Activated naive CD4-positive, alpha-beta T cell treated with Interleukin-2 at 50 U/mL for 16 hours (primary cell): ENCODE measurements at regions not wholly inside any gene's neighbourhood (a gene's known extent, or its start where the extent isn't known, plus 50 kb on each side); places are given as distances from the start of the nearest gene placed in this dataset.
"Not testable (repeated sequence)": the region's sequence is repeated elsewhere in the genome, so short reads cannot be mapped to it uniquely, and the experiment has no call there.

Experiments used
- DNase-seq: peaks from one replicate; pipeline ENCODE4 v3.0.0-alpha.2; 2020

GRCh38 chr9:26142631-26143030 lies 464.4 kb upstream of the TUSC1 start:
- no peak for DNase-seq

GRCh38 chr9:26142201-26142600 lies 464.0 kb upstream of the TUSC1 start:
- DNase-seq: no peak

GRCh38 chr9:26133537-26133936 lies 455.3 kb upstream of the TUSC1 start:
- no peak for DNase-seq

- DNase-seq: no peak
Observed at GRCh38 chr9:26132746-26133312, 454.6 kb upstream of the TUSC1 start.

GRCh38 chr9:26131886-26132285 lies 453.6 kb upstream of the TUSC1 start:
- no peak for DNase-seq

- DNase-seq: no peak
Observed at GRCh38 chr9:26129217-26129616, 451.0 kb upstream of the TUSC1 start.

GRCh38 chr9:26125693-26126092 lies 447.4 kb upstream of the TUSC1 start:
- no peak for DNase-seq

GRCh38 chr9:26116085-26116484 lies 437.8 kb upstream of the TUSC1 start:
- not testable (repeated sequence) for DNase-seq

- no peak for DNase-seq
Observed at GRCh38 chr9:26112724-26113123, 434.5 kb upstream of the TUSC1 start.

GRCh38 chr9:26086396-26086795 lies 408.2 kb upstream of the TUSC1 start:
- DNase-seq: no peak

GRCh38 chr9:26081847-26082246 lies 403.6 kb upstream of the TUSC1 start:
- no peak for DNase-seq

- no peak for DNase-seq
Observed at GRCh38 chr9:26078706-26079105, 400.5 kb upstream of the TUSC1 start.

- DNase-seq: no peak
Observed at GRCh38 chr9:26077860-26078259, 399.6 kb upstream of the TUSC1 start.

GRCh38 chr9:26067608-26068007 lies 389.4 kb upstream of the TUSC1 start:
- DNase-seq: no peak

- no peak for DNase-seq
Observed at GRCh38 chr9:26066237-26066636, 388.0 kb upstream of the TUSC1 start.

- DNase-seq: no peak
Observed at GRCh38 chr9:26061948-26062575, 383.8 kb upstream of the TUSC1 start.

GRCh38 chr9:26058111-26058895 lies 380.1 kb upstream of the TUSC1 start:
- no peak for DNase-seq

- no peak for DNase-seq
Observed at GRCh38 chr9:26057050-26057449, 378.8 kb upstream of the TUSC1 start.

GRCh38 chr9:26054600-26055520 lies 376.6 kb upstream of the TUSC1 start:
- no peak for DNase-seq

GRCh38 chr9:26053954-26054353 lies 375.7 kb upstream of the TUSC1 start:
- no peak for DNase-seq

- DNase-seq: no peak
Observed at GRCh38 chr9:26043431-26043830, 365.2 kb upstream of the TUSC1 start.

GRCh38 chr9:26034786-26035185 lies 356.5 kb upstream of the TUSC1 start:
- no peak for DNase-seq

GRCh38 chr9:26033336-26033735 lies 355.1 kb upstream of the TUSC1 start:
- DNase-seq: no peak
